Stimulated activated CD4-positive, alpha-beta T cell treated with anti-CD3 and anti-CD28 coated beads, Interleukin-4, amount 100 ng/mL, for 48 hours (primary cell): ENCODE measurements at regions not wholly inside any gene's neighbourhood (a gene's known extent, or its start where the extent isn't known, plus 50 kb on each side); places are given as distances from the start of the nearest gene placed in this dataset.
"Not testable (repeated sequence)": the region's sequence is repeated elsewhere in the genome, so short reads cannot be mapped to it uniquely, and the experiment has no call there.

Experiments used
- DNase-seq, 2 donors: peaks; one replicate each; pipeline ENCODE4 v3.0.0-alpha.2; 2020; ENCODE audit warnings: low read depth in 2 of 2

DNA sequence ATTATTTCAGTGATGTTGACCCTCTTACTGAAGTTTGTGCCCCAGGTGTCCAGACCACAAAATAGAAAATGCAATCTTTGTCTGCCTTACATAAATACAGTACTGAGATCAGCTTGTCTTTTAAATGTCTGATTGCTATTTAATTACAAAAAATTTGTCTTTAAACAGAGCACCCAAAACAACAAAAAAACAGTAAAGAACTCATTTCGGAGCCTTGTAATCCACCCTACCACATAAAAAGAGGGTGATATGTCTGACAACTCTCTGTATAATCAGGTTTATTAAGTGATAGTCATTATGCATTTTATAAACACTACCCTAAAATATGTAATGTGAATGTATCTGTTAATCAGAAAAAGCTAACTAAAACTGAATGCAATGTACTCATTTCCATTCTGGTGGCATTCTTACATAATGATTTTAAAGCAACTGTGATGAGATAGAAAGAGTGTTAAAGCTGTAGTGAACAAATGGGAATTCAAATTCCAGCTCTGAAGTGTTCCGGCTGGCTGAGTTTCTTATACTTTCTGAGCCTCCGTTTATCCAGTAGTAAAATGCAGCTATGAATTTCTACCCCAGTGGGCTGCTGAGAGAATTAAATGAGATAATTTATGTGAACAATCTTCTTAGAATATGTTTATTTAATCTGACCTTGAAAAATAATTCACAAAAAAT is 486.6 kb downstream of the USP25 start:
- DNase-seq = no peak

DNA sequence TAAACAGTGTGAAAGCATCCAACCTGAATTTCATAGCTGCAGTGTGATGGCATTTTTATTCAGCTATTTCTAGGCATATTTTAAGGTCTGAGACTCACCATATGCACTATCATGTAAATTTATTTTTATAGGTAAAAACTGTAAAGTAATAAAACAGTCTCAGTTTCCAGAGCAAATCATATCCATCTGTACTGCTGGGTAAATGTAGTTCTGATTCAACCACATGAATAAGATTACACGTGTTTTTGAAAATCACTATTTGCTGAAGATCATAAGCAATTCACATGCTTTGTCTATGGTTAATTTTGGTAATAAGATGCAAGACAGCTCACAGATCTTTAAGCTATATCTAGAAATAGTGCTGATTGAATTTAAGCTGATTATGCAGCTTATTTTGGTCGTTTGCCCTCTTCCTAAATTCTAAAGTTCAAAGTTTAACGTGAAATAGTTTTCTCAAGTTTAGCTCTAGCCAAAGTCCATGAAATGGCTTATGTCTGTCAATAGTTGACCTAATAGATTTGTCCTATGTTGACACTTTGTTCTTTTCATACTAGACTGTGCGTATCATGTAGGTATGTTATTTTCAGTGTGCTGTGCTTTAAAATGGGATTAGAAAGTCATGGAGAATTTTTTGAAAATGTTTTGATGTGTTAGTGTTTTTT is 489.0 kb downstream of the USP25 start:
- no peak for DNase-seq

GRCh38 chr21:16224756-16225155 is 495.0 kb downstream of the USP25 start:
- DNase-seq = not testable (repeated sequence)

GRCh38 chr21:16239659-16240265 is 510.0 kb downstream of the USP25 start:
- no peak for DNase-seq

GRCh38 chr21:16241016-16241415 is 511.2 kb downstream of the USP25 start:
- no peak for DNase-seq

GRCh38 chr21:16241479-16241963 is 511.7 kb downstream of the USP25 start:
- no peak for DNase-seq

- DNase-seq = no peak
Observed at GRCh38 chr21:16243396-16243795, 513.6 kb downstream of the USP25 start.

DNA sequence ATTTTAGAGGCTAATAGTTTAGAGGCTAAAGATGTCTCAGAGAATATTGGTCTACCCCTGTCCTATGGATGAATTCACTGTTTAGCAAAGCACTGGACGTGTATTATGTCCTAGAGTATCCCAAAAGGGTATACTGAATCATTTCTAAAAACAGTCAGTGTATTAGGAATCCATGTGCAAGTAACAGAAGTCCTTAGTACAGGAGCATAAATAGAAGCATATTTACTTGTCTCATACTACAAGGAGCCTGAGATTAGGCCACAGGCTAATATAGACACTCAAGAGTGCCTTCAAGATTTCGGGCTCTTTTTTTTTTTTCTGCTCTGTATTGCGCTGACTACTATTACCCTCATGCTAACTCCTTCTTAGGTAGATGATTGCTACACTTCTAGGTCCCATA is 518.9 kb downstream of the USP25 start:
- no peak for DNase-seq

DNA sequence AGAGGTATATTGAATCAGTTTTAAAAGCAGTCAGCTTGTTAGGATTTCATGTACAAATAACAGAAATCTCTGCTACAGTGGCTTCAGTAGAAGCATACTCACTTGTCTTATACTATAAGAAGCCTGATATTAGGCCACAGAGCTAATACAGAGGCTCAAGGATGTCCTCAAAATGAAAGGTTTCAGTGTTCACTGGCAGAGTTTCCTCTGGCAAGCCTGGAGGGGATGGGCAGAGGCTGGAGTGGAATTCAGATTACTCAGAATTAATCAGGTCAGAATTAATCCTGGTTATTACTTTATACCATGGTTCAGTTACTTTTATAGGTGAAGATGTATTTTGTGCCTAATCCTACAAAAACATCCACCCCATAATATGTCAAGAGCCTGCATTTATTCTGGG is 520.5 kb downstream of the USP25 start:
- no peak for DNase-seq

DNA sequence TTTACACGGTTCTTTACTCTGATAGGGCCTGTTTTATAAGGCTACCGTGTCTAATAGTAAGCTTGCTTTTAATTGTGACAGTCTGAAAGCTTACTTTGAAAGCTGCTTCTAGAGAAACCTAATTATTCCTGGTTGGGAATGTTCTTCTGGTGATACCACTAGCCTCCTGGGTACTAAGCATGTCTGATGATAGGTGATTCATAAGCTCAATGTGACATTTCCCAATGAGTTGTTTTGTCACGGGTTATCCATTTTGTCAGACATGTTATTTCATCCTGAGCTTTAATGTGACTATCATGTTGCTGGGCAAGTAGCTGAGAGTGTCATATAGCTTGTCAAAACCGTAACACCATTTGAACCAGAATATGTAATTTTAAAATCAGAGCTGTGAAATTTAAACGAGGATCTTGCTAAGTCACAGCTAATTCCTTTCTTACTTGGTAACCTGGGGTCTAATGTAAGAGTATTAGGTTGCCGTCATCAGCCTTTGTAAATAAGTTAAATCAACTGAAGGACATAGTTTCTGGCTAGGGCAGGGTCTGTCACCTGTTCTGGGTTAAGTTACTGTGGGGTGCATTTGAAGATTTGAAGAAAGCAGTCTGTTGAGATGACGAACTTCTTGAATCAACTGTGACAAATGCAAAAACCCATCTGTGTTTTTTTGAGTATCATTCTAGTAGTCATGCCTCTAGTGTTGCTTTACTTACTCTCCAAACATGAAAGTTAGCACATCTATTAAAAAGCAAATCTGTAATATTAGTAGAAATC is 529.2 kb downstream of the USP25 start:
- no peak for DNase-seq

DNA sequence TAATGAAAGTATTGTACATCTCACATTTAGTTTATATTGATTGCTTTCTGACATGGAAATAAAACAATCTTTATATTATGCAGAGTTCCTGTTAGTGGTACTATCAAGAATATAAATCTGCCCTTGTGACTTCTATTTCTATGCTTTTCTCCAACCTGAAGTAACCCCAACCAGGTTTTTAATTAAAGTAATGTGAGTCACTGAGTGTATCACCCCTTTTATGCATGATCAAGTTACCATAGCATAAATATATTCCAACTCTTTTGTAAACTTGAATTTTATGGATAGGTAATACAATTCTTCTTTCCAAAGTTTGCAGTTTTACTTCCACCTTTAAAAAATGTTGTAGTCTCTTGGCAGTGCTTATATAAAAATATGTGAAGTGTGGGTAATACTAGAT is 532.3 kb downstream of the USP25 start:
- no peak for DNase-seq

GRCh38 chr21:16264319-16264718 is 534.5 kb downstream of the USP25 start:
- no peak for DNase-seq

GRCh38 chr21:16269476-16269875 is 539.7 kb downstream of the USP25 start:
- DNase-seq = no peak

- no peak for DNase-seq
Observed at GRCh38 chr21:16279731-16280581, 550.2 kb downstream of the USP25 start.

GRCh38 chr21:16280686-16281091 is 550.9 kb downstream of the USP25 start:
- no peak for DNase-seq

DNA sequence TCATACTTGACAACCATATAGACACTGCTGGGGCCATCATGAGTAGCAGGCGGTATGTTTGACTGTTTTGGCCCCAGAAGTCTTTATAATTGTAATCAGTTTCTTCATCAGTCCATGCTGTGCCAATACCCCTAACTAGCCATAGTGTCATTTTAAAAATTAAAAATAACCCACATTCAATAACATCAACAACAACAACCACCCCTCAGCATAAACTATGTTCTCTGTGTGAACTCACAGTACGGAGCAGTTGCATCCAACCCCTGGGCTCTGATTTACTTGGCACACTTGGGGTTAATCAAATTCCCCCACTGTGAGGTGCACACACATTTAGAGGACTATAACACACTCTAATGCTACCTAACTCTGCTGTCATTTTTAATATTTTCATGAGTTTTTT is 553.7 kb downstream of the USP25 start:
- no peak for DNase-seq

GRCh38 chr21:16285605-16286126 is 555.9 kb downstream of the USP25 start:
- no peak for DNase-seq

DNA sequence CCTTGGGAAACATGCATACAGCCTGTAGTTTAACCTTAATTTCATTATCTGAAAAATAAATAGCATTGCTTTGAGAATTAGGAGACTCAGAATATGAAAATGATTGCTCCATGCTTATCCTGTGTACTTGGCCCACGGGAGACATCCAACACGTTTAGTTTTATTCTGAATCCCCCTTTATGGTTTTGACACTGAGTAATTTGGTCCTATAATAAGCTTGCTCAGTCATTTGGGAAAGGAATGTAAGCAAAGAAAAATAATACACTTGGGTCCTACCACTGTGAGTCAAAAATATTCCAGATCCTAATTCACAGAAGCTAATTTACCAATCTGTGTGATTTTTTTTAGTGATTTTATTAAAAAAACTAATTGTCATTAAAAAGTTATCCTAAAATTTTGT is 557.3 kb downstream of the USP25 start:
- DNase-seq = no peak

DNA sequence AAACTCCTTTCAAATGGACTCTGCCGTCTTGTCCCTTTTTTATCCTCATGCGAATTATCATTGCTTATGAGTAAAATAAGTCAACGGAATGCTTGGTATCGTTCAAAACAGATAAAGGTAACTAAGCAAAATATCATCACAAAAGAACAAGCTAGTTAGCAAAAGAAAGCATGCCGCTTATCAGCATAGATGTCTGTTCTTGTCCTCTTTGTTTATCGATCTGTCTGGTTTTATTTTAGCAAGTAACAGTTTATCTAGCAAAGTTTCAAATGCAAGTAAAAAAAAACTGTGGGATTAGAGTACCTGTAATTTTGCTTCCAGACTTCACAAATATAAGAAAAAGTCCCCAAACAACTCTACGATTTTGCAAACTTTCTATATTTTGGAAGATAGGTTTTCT is 561.5 kb downstream of the USP25 start:
- DNase-seq = no peak

DNA sequence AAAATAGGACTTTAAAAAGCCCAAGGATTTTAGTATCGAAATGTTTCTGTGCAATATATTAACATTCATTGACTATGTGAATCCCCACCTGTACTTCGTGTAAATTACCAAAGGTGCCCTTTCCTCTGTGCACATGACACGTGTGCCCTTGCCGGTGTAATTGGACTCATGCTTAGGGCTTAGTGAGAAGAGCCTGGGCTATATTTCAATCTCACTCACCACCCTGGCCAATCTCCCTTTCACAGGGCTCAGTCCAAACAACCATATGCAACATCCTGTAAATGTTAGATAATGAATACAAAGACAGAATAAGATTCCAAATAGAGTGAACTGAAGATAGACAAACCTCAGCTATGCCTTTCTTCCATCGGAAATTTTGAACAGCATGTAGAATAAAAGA is 564.3 kb downstream of the USP25 start:
- DNase-seq = no peak

DNA sequence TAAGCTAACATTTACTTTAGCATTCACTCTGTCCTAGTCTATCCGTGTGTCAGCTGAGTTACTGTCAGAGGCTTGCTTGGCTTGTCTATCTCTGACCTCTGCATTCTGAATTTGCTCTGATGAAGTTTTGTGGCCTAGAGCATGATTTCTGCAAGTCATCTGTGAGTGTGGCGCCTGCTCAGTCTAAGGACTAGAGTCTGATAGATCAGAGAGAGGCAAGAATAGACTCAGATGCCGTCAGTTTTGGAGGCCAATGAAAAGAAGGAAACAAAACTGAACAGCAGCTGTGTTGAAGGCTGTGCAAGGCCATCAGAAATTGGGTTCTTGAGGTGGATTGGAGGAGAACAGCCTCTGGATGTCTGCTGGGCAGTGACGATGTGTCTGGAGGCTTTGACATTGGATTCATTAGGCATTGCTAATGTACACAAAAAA is 573.1 kb downstream of the USP25 start:
- no peak for DNase-seq
